Astrocyte (in vitro differentiated cells and primary cell): ENCODE measurements at regions not wholly inside any gene's neighbourhood (a gene's known extent, or its start where the extent isn't known, plus 50 kb on each side); places are given as distances from the start of the nearest gene placed in this dataset.

ENCODE experiments used
- DNase-seq: peaks from one replicate; pipeline ENCODE4 v3.0.0-alpha.2; 2010; ENCODE audit warnings: low read depth
- FAIRE-seq: peaks from 2 replicates; lab custom pipeline; 2011; peaks lifted over from hg19 to GRCh38; lab: Jason Lieb, UNC
- H2AFZ ChIP-seq: 2 replicates; pipeline ENCODE4 v1.6.0; 2012; ENCODE audit warnings: low read depth, low read length, inconsistent platforms
- H3K27ac ChIP-seq: 2 replicates; pipeline ENCODE4 v1.5.1; 2011; ENCODE audit warnings: low read depth, low read length, inconsistent platforms
- H3K27me3 ChIP-seq: 2 replicates; pipeline ENCODE4 v1.6.0; 2011; ENCODE audit warnings: low read length, inconsistent platforms; ENCODE audit not compliant: insufficient read depth
- H3K36me3 ChIP-seq: 2 replicates; pipeline ENCODE4 v1.5.1; 2011; ENCODE audit warnings: low read length, inconsistent platforms; ENCODE audit not compliant: insufficient read depth
- H3K4me1 ChIP-seq: 2 replicates; pipeline ENCODE4 v1.5.1; 2011; ENCODE audit warnings: low read length, inconsistent platforms; ENCODE audit not compliant: insufficient read depth
- H3K4me2 ChIP-seq: 2 replicates; pipeline ENCODE4 v1.6.0; 2012; ENCODE audit warnings: low read length, inconsistent platforms
- H3K4me3 ChIP-seq: 2 replicates; pipeline ENCODE4 v1.5.1; 2011; ENCODE audit warnings: low read depth, mild to moderate bottlenecking, low read length, inconsistent platforms; ENCODE audit not compliant: insufficient read depth
- H3K79me2 ChIP-seq: 2 replicates; pipeline ENCODE4 v1.6.0; 2012; ENCODE audit warnings: mild to moderate bottlenecking, low read length, inconsistent platforms; ENCODE audit not compliant: insufficient read depth
- H3K9ac ChIP-seq: 2 replicates; pipeline ENCODE4 v1.6.0; 2012; ENCODE audit warnings: mild to moderate bottlenecking, low read length, inconsistent platforms
- H3K9me3 ChIP-seq: 2 replicates; pipeline ENCODE4 v1.5.1; 2012; ENCODE audit warnings: low read depth, mild to moderate bottlenecking, low read length, inconsistent platforms; ENCODE audit not compliant: insufficient read depth
- H4K20me1 ChIP-seq: 2 replicates; pipeline ENCODE4 v1.6.0; 2012; ENCODE audit warnings: low read length, inconsistent platforms; ENCODE audit not compliant: insufficient read depth
- H3K27ac Mint-ChIP-seq: one replicate; pipeline ENCODE4 v1.8.0; 2021; ENCODE audit warnings: mild to moderate bottlenecking, mixed read lengths; ENCODE audit not compliant: unreplicated experiment
- H3K27me3 Mint-ChIP-seq: one replicate; pipeline ENCODE4 v1.8.0; 2021; ENCODE audit warnings: low read depth, mixed read lengths; ENCODE audit not compliant: unreplicated experiment
- H3K36me3 Mint-ChIP-seq: one replicate; pipeline ENCODE4 v1.8.0; 2021; ENCODE audit warnings: low read depth, mixed read lengths; ENCODE audit not compliant: unreplicated experiment
- H3K4me1 Mint-ChIP-seq: one replicate; pipeline ENCODE4 v1.8.0; 2021; ENCODE audit warnings: low read depth, mixed read lengths; ENCODE audit not compliant: unreplicated experiment
- H3K4me3 Mint-ChIP-seq: one replicate; pipeline ENCODE4 v1.8.0; 2021; ENCODE audit warnings: mild to moderate bottlenecking, moderate library complexity, mixed read lengths; ENCODE audit not compliant: unreplicated experiment
- H3K9me3 Mint-ChIP-seq: one replicate; pipeline ENCODE4 v1.8.0; 2021; ENCODE audit warnings: mild to moderate bottlenecking, mixed read lengths; ENCODE audit not compliant: unreplicated experiment
- CTCF ChIP-seq: IDR thresholded peaks from 2 replicates; pipeline ENCODE4 v1.5.1; 2011; ENCODE audit warnings: low read depth, mild to moderate bottlenecking, inconsistent platforms, low read length, moderate library complexity; ENCODE audit not compliant: insufficient read depth
- EZH2 ChIP-seq: IDR thresholded peaks from 2 replicates; pipeline ENCODE4 v1.6.1; 2012; ENCODE audit warnings: mild to moderate bottlenecking, low read length, inconsistent platforms; ENCODE audit not compliant: insufficient read depth

- Histone ChIP-seq H3K9me3 (no peaks in the 10 kb centered on the region), H3K36me3 (no peaks in the 10 kb centered on the region), H3K4me2 (no peak overlapping the region), H3K9ac (no peak overlapping the region), H3K4me3 (no peak overlapping the region), H3K79me2 (no peaks in the 10 kb centered on the region), H3K27ac (no peak overlapping the region), H3K4me1 (no peaks in the 10 kb centered on the region), H4K20me1 (no peaks in the 10 kb centered on the region), H3K27me3 (no peaks in the 10 kb centered on the region), H2AFZ (no peak overlapping the region)
- H3K27me3 Mint-ChIP-seq = no peaks in the 10 kb centered on the region
- FAIRE-seq = no peak
- peaks cover 2% of the 10 kb centered on the region for H3K36me3 Mint-ChIP-seq
- no peak for DNase-seq
- H3K27ac Mint-ChIP-seq = no peak overlapping the region
- peaks cover 9% of the 10 kb centered on the region for H3K4me1 Mint-ChIP-seq
- TF ChIP-seq EZH2 (no peak), CTCF (no peak)
- no peak overlapping the region for H3K4me3 Mint-ChIP-seq
- H3K9me3 Mint-ChIP-seq = no peaks in the 10 kb centered on the region
These were observed 1068.3 kb upstream of the EDIL3 start for GRCh38 chr5:85453026-85453349.

- H4K20me1 ChIP-seq = no peaks in the 10 kb centered on the region
- H3K9me3 Mint-ChIP-seq = no peaks in the 10 kb centered on the region
- no peak overlapping the region for H3K4me2 ChIP-seq
- peaks cover under 1% of the 10 kb centered on the region for H3K4me1 Mint-ChIP-seq
- H3K27me3 Mint-ChIP-seq = no peaks in the 10 kb centered on the region
- no peaks in the 10 kb centered on the region for H3K36me3 ChIP-seq
- no peak for DNase-seq
- H3K9me3 ChIP-seq = peaks cover 3% of the 10 kb centered on the region
- H2AFZ ChIP-seq = no peak overlapping the region
- TF ChIP-seq CTCF (no peak), EZH2 (no peak)
- H3K4me1 ChIP-seq = no peaks in the 10 kb centered on the region
- H3K27ac Mint-ChIP-seq = no peak overlapping the region
- no peak for FAIRE-seq
- H3K4me3 ChIP-seq = no peak overlapping the region
- no peaks in the 10 kb centered on the region for H3K79me2 ChIP-seq
- no peak overlapping the region for H3K9ac ChIP-seq
- H3K27me3 ChIP-seq = no peaks in the 10 kb centered on the region
- no peak overlapping the region for H3K4me3 Mint-ChIP-seq
- no peak overlapping the region for H3K27ac ChIP-seq
- H3K36me3 Mint-ChIP-seq = peaks cover 2% of the 10 kb centered on the region
These were observed 1073.6 kb upstream of the EDIL3 start for GRCh38 chr5:85458319-85458718.

- TF ChIP-seq EZH2 (no peak), CTCF (no peak)
- H3K4me1 ChIP-seq = no peaks in the 10 kb centered on the region
- H3K9me3 ChIP-seq = peaks cover 3% of the 10 kb centered on the region
- Mint-ChIP-seq H3K27me3 (no peaks in the 10 kb centered on the region), H3K4me1 (no peaks in the 10 kb centered on the region), H3K4me3 (no peak overlapping the region), H3K9me3 (no peaks in the 10 kb centered on the region), H3K27ac (no peak overlapping the region), H3K36me3 (no peaks in the 10 kb centered on the region)
- no peak overlapping the region for H3K9ac ChIP-seq
- DNase-seq = no peak
- no peaks in the 10 kb centered on the region for H3K79me2 ChIP-seq
- no peak for FAIRE-seq
- H2AFZ ChIP-seq = no peak overlapping the region
- no peaks in the 10 kb centered on the region for H4K20me1 ChIP-seq
- no peak overlapping the region for H3K4me3 ChIP-seq
- H3K36me3 ChIP-seq = no peaks in the 10 kb centered on the region
- no peaks in the 10 kb centered on the region for H3K27me3 ChIP-seq
- no peak overlapping the region for H3K4me2 ChIP-seq
- H3K27ac ChIP-seq = no peak overlapping the region
These were observed 1078.3 kb upstream of the EDIL3 start for GRCh38 chr5:85462957-85463356.
